Liver (tissue), 8 donors: ENCODE measurements at regions not wholly inside any gene's neighbourhood (a gene's known extent, or its start where the extent isn't known, plus 50 kb on each side); places are given as distances from the start of the nearest gene placed in this dataset.

Source experiments
- DNase-seq: peaks from one replicate; pipeline ENCODE4 v3.0.0-alpha.2; 2017; ENCODE audit warnings: low spot score
- H3K27ac ChIP-seq, 2 donors: one replicate each; pipeline ENCODE4 v1.7.0; 2013; ENCODE audit warnings: inconsistent platforms in 2 of 2, low read length in 2 of 2, control low read depth in 1 of 2, low read depth in 1 of 2, mild to moderate bottlenecking in 1 of 2
- H3K27me3 ChIP-seq, 4 donors: one replicate each; pipeline versions ENCODE4 v1.6.1 to v1.7.0; 2013; ENCODE audit warnings: low read length in 3 of 4, inconsistent platforms in 1 of 4, mild to moderate bottlenecking in 1 of 4, moderate library complexity in 1 of 4; ENCODE audit not compliant: control insufficient read depth in 4 of 4, insufficient read depth in 4 of 4
- H3K36me3 ChIP-seq, 4 donors: one replicate each; pipeline versions ENCODE4 v1.6.1 to v1.7.0; 2013; ENCODE audit warnings: low read length in 3 of 4, mild to moderate bottlenecking in 3 of 4, low read depth in 1 of 4, moderate library complexity in 1 of 4; ENCODE audit not compliant: control insufficient read depth in 4 of 4, insufficient read depth in 3 of 4
- H3K4me1 ChIP-seq, 4 donors: one replicate each; pipeline versions ENCODE4 v1.6.1 to v1.7.0; 2013; ENCODE audit warnings: low read length in 3 of 4, mild to moderate bottlenecking in 3 of 4, moderate library complexity in 1 of 4; ENCODE audit not compliant: control insufficient read depth in 4 of 4, insufficient read depth in 4 of 4
- H3K4me3 ChIP-seq, 3 donors: one replicate each; pipeline versions ENCODE4 v1.6.1 to v1.7.0; 2013; ENCODE audit warnings: low read length in 3 of 3, control low read depth in 1 of 3, low read depth in 1 of 3, mild to moderate bottlenecking in 1 of 3
- H3K9ac ChIP-seq, 2 donors: one replicate each; pipeline ENCODE4 v1.7.0; 2013; ENCODE audit warnings: low read length in 2 of 2, mild to moderate bottlenecking in 2 of 2, moderate library complexity in 2 of 2, control low read depth in 1 of 2, low read depth in 1 of 2
- H3K9me3 ChIP-seq, 4 donors: one replicate each; pipeline versions ENCODE4 v1.6.1 to v1.7.0; 2013; ENCODE audit warnings: low read length in 3 of 4; ENCODE audit not compliant: control insufficient read depth in 4 of 4
- FOXA1 ChIP-seq: IDR thresholded peaks from 2 replicates; pipeline ENCODE4 v1.6.1; 2016; ENCODE audit warnings: antibody characterized with exemption
- GABPA ChIP-seq, 2 donors: IDR thresholded peaks in 1 of 2; conservative IDR thresholded peaks in 1 of 2; 2 replicates each; pipeline ENCODE4 v1.6.1; 2016; ENCODE audit warnings: antibody characterized with exemption in 2 of 2, mild to moderate bottlenecking in 1 of 2, moderate library complexity in 1 of 2
- JUND ChIP-seq, 2 donors: IDR thresholded peaks; 2 replicates each; pipeline ENCODE4 v1.6.1; 2016; ENCODE audit warnings: antibody characterized with exemption in 2 of 2
- NR2F2 ChIP-seq: IDR thresholded peaks from 2 replicates; pipeline ENCODE4 v1.6.1; 2016; ENCODE audit warnings: antibody characterized with exemption
- RAD21 ChIP-seq, 2 donors: IDR thresholded peaks; 2 replicates each; pipeline ENCODE4 v1.6.1; 2016; ENCODE audit warnings: antibody characterized with exemption in 2 of 2, mild to moderate bottlenecking in 2 of 2
- RXRA ChIP-seq, 2 donors: IDR thresholded peaks; 2 replicates each; pipeline ENCODE4 v1.6.1; 2017 to 2018; ENCODE audit warnings: antibody characterized with exemption in 2 of 2, mild to moderate bottlenecking in 1 of 2
- SP1 ChIP-seq: IDR thresholded peaks from 2 replicates; pipeline ENCODE4 v1.6.1; 2018; ENCODE audit warnings: antibody characterized with exemption, mild to moderate bottlenecking
- YY1 ChIP-seq: IDR thresholded peaks from 2 replicates; pipeline ENCODE4 v1.6.1; 2016; ENCODE audit warnings: antibody characterized with exemption, mild to moderate bottlenecking
- WGBS: extraction: QIAGEN DNeasy Blood & Tissue Kit; methylation state at CpG from one replicate; pipeline ENCODE4 v1.1.7; 2013; 5-methylcytosine and 5-hydroxymethylcytosine counted together
- TF ChIP-seq, protein P1 (sequence below): IDR thresholded peaks from 2 replicates; pipeline ENCODE4 v1.6.1; 2016; ENCODE audit warnings: antibody characterized with exemption
- TF ChIP-seq, protein P2 (sequence below): IDR thresholded peaks from 2 replicates; pipeline ENCODE4 v1.6.1; 2016; ENCODE audit warnings: antibody characterized with exemption, mild to moderate bottlenecking
- TF ChIP-seq, protein P3 (sequence below): IDR thresholded peaks from 2 replicates; pipeline ENCODE4 v1.6.1; 2016; ENCODE audit warnings: antibody characterized with exemption
- TF ChIP-seq, protein P4 (sequence below): IDR thresholded peaks from 2 replicates; pipeline ENCODE4 v1.6.1; 2016; ENCODE audit warnings: antibody characterized with exemption
- TF ChIP-seq, protein P5 (sequence below): fragments of 150-350 bp; IDR thresholded peaks from 2 replicates; pipeline ENCODE4 v1.5.1; 2017; ENCODE audit warnings: improper control_type of control experiment, low read depth, low read length; ENCODE audit not compliant: missing input control
- donor health status: healthy.
- donor health status: healthy.
- donor health status: healthy.
- donor health status: healthy.
- donor health status: healthy.

DNA sequence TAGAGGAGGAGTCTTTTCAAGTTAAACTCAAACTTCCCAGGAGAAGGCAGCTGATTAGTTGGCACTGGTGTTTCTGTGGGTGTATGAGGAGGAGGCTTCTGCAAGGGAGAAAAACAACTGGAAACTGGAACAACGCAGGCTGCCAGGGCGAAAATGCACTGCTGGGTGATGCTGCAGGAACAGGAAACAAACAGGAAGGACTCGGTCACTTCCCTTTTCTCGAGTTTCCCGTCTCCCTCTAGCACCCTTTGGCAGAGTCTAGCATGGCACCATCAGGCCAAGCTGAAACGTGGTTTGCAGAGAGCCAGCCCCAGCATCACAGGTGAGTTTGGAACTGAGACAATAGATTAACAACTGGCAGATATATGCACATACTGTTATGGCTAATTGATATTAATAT lies 77.5 kb upstream of the CAST start (continued):
- TF ChIP-seq, protein P1, sequence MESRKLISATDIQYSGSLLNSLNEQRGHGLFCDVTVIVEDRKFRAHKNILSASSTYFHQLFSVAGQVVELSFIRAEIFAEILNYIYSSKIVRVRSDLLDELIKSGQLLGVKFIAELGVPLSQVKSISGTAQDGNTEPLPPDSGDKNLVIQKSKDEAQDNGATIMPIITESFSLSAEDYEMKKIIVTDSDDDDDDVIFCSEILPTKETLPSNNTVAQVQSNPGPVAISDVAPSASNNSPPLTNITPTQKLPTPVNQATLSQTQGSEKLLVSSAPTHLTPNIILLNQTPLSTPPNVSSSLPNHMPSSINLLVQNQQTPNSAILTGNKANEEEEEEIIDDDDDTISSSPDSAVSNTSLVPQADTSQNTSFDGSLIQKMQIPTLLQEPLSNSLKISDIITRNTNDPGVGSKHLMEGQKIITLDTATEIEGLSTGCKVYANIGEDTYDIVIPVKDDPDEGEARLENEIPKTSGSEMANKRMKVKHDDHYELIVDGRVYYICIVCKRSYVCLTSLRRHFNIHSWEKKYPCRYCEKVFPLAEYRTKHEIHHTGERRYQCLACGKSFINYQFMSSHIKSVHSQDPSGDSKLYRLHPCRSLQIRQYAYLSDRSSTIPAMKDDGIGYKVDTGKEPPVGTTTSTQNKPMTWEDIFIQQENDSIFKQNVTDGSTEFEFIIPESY: no peak

DNA sequence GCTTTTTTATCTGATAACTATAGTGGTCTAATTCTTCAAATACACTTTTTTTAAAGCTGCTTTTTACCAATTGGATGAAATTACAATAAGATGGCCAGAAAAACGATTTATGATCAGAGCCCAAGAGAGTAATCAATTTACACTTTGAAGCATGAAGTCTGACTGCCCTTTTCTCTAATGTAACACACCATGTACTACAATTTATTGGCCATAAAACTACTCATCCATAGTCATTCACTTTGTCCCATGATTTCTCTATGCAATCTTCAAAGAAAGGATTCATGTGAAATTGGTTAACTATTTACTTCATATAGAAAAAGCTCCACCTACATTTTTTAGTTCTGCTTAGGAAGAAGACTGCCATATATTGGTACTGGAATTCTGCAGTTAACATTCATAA lies 73.6 kb upstream of the CAST start:
- Histone ChIP-seq H3K4me3 (no peak overlapping the region), H3K27me3 (no peaks in the 10 kb centered on the region), H3K27ac (no peak overlapping the region), H3K4me1 (no peaks in the 10 kb centered on the region), H3K36me3 (no peaks in the 10 kb centered on the region), H3K9ac (no peak overlapping the region), H3K9me3 (no peaks in the 10 kb centered on the region)
- 80% methylated on average over 1 of the region's 1 CpG for WGBS
- TF ChIP-seq JUND (IDR thresholded peaks at IDR 0.05): no peak
- TF ChIP-seq, protein P2, sequence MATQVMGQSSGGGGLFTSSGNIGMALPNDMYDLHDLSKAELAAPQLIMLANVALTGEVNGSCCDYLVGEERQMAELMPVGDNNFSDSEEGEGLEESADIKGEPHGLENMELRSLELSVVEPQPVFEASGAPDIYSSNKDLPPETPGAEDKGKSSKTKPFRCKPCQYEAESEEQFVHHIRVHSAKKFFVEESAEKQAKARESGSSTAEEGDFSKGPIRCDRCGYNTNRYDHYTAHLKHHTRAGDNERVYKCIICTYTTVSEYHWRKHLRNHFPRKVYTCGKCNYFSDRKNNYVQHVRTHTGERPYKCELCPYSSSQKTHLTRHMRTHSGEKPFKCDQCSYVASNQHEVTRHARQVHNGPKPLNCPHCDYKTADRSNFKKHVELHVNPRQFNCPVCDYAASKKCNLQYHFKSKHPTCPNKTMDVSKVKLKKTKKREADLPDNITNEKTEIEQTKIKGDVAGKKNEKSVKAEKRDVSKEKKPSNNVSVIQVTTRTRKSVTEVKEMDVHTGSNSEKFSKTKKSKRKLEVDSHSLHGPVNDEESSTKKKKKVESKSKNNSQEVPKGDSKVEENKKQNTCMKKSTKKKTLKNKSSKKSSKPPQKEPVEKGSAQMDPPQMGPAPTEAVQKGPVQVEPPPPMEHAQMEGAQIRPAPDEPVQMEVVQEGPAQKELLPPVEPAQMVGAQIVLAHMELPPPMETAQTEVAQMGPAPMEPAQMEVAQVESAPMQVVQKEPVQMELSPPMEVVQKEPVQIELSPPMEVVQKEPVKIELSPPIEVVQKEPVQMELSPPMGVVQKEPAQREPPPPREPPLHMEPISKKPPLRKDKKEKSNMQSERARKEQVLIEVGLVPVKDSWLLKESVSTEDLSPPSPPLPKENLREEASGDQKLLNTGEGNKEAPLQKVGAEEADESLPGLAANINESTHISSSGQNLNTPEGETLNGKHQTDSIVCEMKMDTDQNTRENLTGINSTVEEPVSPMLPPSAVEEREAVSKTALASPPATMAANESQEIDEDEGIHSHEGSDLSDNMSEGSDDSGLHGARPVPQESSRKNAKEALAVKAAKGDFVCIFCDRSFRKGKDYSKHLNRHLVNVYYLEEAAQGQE: no peak
- TF ChIP-seq, protein P3, sequence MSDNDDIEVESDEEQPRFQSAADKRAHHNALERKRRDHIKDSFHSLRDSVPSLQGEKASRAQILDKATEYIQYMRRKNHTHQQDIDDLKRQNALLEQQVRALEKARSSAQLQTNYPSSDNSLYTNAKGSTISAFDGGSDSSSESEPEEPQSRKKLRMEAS: no peak
- no peak for TF ChIP-seq GABPA (IDR thresholded peaks at IDR 0.05 in 1 of 2, conservative IDR thresholded peaks at IDR 0.05 in 1 of 2)
- no peak for DNase-seq

DNA sequence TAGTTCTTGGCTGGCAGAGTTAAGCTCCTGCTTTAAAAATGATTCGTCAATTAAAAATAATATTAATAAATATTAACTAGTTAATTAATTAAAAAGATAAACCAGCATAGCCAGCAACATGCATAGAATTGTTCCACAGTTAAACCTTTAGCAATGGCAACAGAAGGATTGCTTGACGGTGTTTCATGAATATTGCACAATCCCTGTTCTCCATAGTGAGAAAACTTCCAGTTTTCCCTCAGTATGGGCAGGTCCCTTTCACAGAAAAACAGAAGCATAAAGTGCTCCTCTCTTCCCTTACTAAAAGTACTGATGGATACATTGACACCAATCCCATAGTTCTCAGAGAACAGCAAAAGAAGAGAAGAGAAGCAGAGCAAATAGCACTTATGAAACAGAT lies 71.4 kb upstream of the CAST start:
- WGBS: 69% methylated on average over 2 of the region's 2 CpGs
- DNase-seq: no peak
- no peak overlapping the region for H3K27ac ChIP-seq
- H3K9me3 ChIP-seq: no peaks in the 10 kb centered on the region
- H3K4me3 ChIP-seq: no peak overlapping the region
- no peaks in the 10 kb centered on the region for H3K4me1 ChIP-seq
- H3K9ac ChIP-seq: no peak overlapping the region
- no peaks in the 10 kb centered on the region for H3K27me3 ChIP-seq
- H3K36me3 ChIP-seq: no peaks in the 10 kb centered on the region
- TF ChIP-seq, protein P4, sequence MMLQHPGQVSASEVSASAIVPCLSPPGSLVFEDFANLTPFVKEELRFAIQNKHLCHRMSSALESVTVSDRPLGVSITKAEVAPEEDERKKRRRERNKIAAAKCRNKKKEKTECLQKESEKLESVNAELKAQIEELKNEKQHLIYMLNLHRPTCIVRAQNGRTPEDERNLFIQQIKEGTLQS: no peak
- TF ChIP-seq YY1 (no peak), FOXA1 (no peak), RXRA (IDR thresholded peaks at IDR 0.05) (no peak), RAD21 (IDR thresholded peaks at IDR 0.05) (no peak), SP1 (no peak), JUND (IDR thresholded peaks at IDR 0.05) (no peak), NR2F2 (no peak)
- TF ChIP-seq, protein P5, sequence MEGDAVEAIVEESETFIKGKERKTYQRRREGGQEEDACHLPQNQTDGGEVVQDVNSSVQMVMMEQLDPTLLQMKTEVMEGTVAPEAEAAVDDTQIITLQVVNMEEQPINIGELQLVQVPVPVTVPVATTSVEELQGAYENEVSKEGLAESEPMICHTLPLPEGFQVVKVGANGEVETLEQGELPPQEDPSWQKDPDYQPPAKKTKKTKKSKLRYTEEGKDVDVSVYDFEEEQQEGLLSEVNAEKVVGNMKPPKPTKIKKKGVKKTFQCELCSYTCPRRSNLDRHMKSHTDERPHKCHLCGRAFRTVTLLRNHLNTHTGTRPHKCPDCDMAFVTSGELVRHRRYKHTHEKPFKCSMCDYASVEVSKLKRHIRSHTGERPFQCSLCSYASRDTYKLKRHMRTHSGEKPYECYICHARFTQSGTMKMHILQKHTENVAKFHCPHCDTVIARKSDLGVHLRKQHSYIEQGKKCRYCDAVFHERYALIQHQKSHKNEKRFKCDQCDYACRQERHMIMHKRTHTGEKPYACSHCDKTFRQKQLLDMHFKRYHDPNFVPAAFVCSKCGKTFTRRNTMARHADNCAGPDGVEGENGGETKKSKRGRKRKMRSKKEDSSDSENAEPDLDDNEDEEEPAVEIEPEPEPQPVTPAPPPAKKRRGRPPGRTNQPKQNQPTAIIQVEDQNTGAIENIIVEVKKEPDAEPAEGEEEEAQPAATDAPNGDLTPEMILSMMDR: no peak
- TF ChIP-seq, protein P1: no peak
